ENCODE measurements at regions not wholly inside any gene's neighbourhood (a gene's known extent, or its start where the extent isn't known, plus 50 kb on each side); places are given as distances from the start of the nearest gene placed in this dataset.
"Not testable (repeated sequence)": the region's sequence is repeated elsewhere in the genome, so short reads cannot be mapped to it uniquely, and the experiment has no call there.

- no peak for TF ChIP-seq CTCF (IDR thresholded peaks at IDR 0.05; ENCODE audit: low read depth, low read length)
These were observed 77.4 kb upstream of the PPP1R26 start for GRCh38 chr9:135402048-135402738.

GRCh38 chr9:135402739-135403695, 76.6 kb upstream of the PPP1R26 start:
- no peak for TF ChIP-seq CTCF (IDR thresholded peaks at IDR 0.05; ENCODE audit: low read depth, low read length)
- H3K4me3 ChIP-seq (ENCODE audit: low read depth, low read length): no peak overlapping the region

More at GRCh38 chr9:135402048-135402738, 77.4 kb upstream of the PPP1R26 start:
- no peak overlapping the region for H3K4me3 ChIP-seq (ENCODE audit: low read depth, low read length)

DNA sequence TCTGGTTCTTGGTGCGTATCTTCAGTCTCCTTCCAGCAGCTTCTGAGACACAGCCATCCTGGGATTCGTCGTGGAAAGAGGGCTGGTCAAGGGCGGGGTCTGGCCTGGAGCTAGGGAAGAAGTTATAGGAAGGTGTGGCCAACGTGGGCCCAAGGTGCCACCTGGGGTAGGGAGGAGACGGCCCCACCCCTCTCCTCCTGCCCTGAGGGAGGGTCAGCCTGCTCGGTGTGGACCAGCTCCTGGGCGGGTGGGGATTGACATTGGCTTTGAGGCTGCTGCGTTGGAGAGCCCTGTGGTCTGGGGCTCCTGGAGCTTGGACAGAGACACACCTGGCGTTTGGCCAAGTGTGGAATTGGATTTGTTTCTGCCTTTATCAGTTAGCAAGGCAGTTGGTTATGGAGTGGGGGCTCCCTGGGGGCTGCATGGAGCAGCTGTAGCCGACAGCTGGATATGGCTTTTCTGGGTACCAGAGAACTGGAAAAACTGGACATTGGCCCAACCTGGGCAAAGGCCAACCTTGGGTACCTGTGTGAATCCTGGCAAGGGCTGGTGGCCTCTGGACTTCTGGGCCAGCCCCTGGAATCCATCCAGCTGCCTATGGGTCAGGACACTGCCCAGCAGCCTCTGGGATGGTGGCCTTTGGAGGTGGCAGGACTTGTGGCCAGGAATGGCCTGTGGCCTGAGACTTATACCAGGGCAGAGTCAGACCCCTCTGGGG, 75.7 kb upstream of the PPP1R26 start:
- TF ChIP-seq CTCF (IDR thresholded peaks at IDR 0.05; ENCODE audit: low read depth, low read length): no peak
- H3K4me3 ChIP-seq (ENCODE audit: low read depth, low read length): no peak overlapping the region

DNA sequence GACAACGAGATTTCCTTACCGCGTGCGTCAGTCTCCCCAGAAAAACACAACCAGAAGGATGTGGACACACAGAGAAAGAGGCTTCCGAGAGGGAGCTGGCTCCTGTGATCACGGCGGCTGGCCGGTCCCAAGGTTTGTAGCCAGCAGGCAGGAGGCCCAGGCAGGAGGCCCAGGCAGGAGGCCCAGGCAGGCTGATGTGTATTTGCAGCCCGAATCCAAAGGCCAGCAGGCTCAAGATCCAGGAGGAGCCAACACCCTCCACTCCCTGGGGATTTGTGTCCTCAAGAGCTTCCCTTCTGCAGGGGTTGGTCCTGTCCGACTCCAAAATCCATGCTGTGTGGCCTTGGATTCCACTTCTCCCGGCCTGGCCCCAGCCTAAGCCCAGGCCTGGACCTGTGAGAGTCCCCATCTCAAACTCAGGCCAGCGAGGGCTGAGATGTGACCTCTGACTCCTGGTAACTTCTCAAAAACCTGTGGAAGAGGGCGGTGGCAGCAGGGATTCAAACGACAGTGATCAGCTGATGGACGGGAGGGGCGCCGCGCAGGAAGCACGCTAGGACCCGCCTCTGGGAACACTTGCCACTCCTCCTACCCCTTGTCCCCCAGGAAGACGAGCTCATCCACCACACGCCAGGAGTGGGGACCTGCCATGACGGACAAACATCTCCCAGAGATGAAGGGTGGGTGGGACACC, 75.0 kb upstream of the PPP1R26 start:
- TF ChIP-seq CTCF (IDR thresholded peaks at IDR 0.05; ENCODE audit: low read depth, low read length): no peak
- no peak overlapping the region for H3K4me3 ChIP-seq (ENCODE audit: low read depth, low read length)

DNA sequence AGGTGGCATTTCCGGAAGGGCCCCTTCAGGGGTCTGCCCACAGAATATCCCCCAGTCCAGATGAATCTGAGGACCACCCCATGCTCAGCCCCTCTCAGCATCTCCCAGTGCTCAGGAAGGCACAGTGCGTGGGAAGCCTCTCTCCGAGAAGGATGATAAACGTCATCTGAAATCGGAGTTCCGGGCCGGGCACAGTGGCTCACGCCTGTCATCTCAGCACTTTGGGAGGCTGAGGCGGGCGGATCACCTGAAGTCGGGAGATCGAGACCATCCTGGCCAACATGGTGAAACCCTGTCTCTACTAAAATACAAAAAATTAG, 74.5 kb upstream of the PPP1R26 start:
- not testable (repeated sequence) for H3K4me3 ChIP-seq (ENCODE audit: low read depth, low read length)

GRCh38 chr9:135408476-135409254, 70.9 kb upstream of the PPP1R26 start:
- H3K4me3 ChIP-seq (ENCODE audit: low read depth, low read length): no peak overlapping the region
- TF ChIP-seq CTCF (IDR thresholded peaks at IDR 0.05; ENCODE audit: low read depth, low read length): no peak
